ENCODE measurements at regions not wholly inside any gene's neighbourhood (a gene's known extent, or its start where the extent isn't known, plus 50 kb on each side); places are given as distances from the start of the nearest gene placed in this dataset.

- TF ChIP-seq CTCF (IDR thresholded peaks at IDR 0.05): no peak
- TF ChIP-seq HOXB13 (CRISPR knock-in tag; IDR thresholded peaks at IDR 0.05; ENCODE audit: low read depth): no peak
- no peak for TF ChIP-seq ATOH8 (CRISPR knock-in tag; IDR thresholded peaks at IDR 0.05; ENCODE audit: low read depth)
- TF ChIP-seq NPAS2 (CRISPR knock-in tag; IDR thresholded peaks at IDR 0.05; ENCODE audit: borderline replicate concordance): no peak
- TF ChIP-seq HOXA7 (CRISPR knock-in tag; IDR thresholded peaks at IDR 0.05): no peak
- TF ChIP-seq POLR2AphosphoS2 (conservative IDR thresholded peaks at IDR 0.05; ENCODE audit: low read length): no peak
- TF ChIP-seq RNF2 (IDR thresholded peaks at IDR 0.05; ENCODE audit: borderline replicate concordance, low read depth): no peak
- no peak for TF ChIP-seq MAX (IDR thresholded peaks at IDR 0.05)
Measured at GRCh38 chr12:115450017-115450416, 766.0 kb upstream of the TBX3 start.

Measured in A549 (cell line).